H1 (cell line): ENCODE measurements at regions not wholly inside any gene's neighbourhood (a gene's known extent, or its start where the extent isn't known, plus 50 kb on each side); places are given as distances from the start of the nearest gene placed in this dataset.

Experiments
- CTCF ChIA-PET: fragments of 300-600 bp; sonication (Branson Sonifier 250); formaldehyde crosslinking; loops from one replicate; lab custom pipeline; 2021; ENCODE audit not compliant: partially characterized antibody; lab: Charles Lee
- POLR2A ChIA-PET: fragments of 300-600 bp; sonication (Branson Sonifier 250); formaldehyde crosslinking; loops from one replicate; lab custom pipeline; 2021; ENCODE audit warnings: inconsistent platforms; ENCODE audit not compliant: partially characterized antibody; lab: Charles Lee
- DNase-seq, 2 experiments: peaks; one replicate each; pipeline versions ENCODE4 v3.0.0 to v3.0.0-alpha.2; 2010 to 2022; ENCODE audit warnings: low spot score in 2 of 2, low read depth in 1 of 2, mixed read lengths in 1 of 2
- FAIRE-seq: peaks from 2 replicates; lab custom pipeline; 2011; peaks lifted over from hg19 to GRCh38; lab: Jason Lieb, UNC
- H2AFZ ChIP-seq: 2 replicates; pipeline ENCODE4 v1.8.1; 2012; ENCODE audit warnings: low read length, inconsistent platforms
- H2AK5ac ChIP-seq: 2 replicates; pipeline ENCODE4 v1.6.1; 2013; ENCODE audit warnings: low read depth, low read length
- H2BK120ac ChIP-seq: replicated peaks from 2 replicates; pipeline ENCODE3; 2013; ENCODE audit warnings: low read depth, low read length, inconsistent platforms
- H2BK12ac ChIP-seq: 2 replicates; pipeline ENCODE4 v1.6.1; 2013; ENCODE audit warnings: low read depth, low read length
- H2BK15ac ChIP-seq: 2 replicates; pipeline ENCODE4 v1.6.1; 2013; ENCODE audit warnings: low read length
- H2BK20ac ChIP-seq: 2 replicates; pipeline ENCODE4 v1.6.1; 2013; ENCODE audit warnings: low read length
- H2BK5ac ChIP-seq: 2 replicates; pipeline ENCODE4 v1.6.1; 2013; ENCODE audit warnings: low read depth, low read length
- H3K14ac ChIP-seq: 2 replicates; pipeline ENCODE4 v1.6.1; 2013; ENCODE audit warnings: inconsistent platforms; ENCODE audit not compliant: insufficient read length
- H3K18ac ChIP-seq: 2 replicates; pipeline ENCODE4 v1.6.1; 2013; ENCODE audit warnings: low read length; ENCODE audit errors: extremely low read depth
- H3K23ac ChIP-seq: 2 replicates; pipeline ENCODE4 v1.6.1; 2013; ENCODE audit warnings: inconsistent platforms; ENCODE audit not compliant: insufficient read length
- H3K23me2 ChIP-seq: 2 replicates; pipeline ENCODE4 v1.6.1; 2013; ENCODE audit warnings: low read depth, low read length
- H3K27ac ChIP-seq: 2 replicates; pipeline ENCODE4 v1.6.1; 2011; ENCODE audit warnings: low read depth, low read length, inconsistent platforms
- H3K27me3 ChIP-seq, 4 experiments: replicated peaks in 1 of 4; 1 replicate in 1 of 4; 2 replicates in 3 of 4; pipeline versions ENCODE4 v1.6.1 to v1.8.1; 2011 to 2013; ENCODE audit warnings: low read length in 3 of 4, mild to moderate bottlenecking in 3 of 4, inconsistent platforms in 2 of 4, mixed read lengths in 2 of 4, moderate library complexity in 1 of 4; ENCODE audit not compliant: control insufficient read depth in 3 of 4, insufficient read depth in 3 of 4; ENCODE audit errors: extremely low read depth in 1 of 4
- H3K36me3 ChIP-seq, 4 experiments: 2 replicates each; pipeline versions ENCODE4 v1.6.1 to v1.8.1; 2011 to 2013; ENCODE audit warnings: mild to moderate bottlenecking in 4 of 4, low read length in 3 of 4, moderate library complexity in 2 of 4, control low read depth in 1 of 4, inconsistent platforms in 1 of 4; ENCODE audit not compliant: insufficient read depth in 4 of 4, control insufficient read depth in 2 of 4
- H3K4ac ChIP-seq: replicated peaks from 2 replicates; pipeline ENCODE3; 2013; ENCODE audit warnings: low read length, low read depth, mixed read lengths, inconsistent platforms; ENCODE audit not compliant: insufficient read length
- H3K4me1 ChIP-seq, 4 experiments: replicated peaks in 1 of 4; 1 replicate in 1 of 4; 2 replicates in 3 of 4; pipeline versions ENCODE4 v1.6.1 to v1.8.1; 2011 to 2013; ENCODE audit warnings: low read length in 3 of 4, inconsistent platforms in 2 of 4, mixed read lengths in 1 of 4; ENCODE audit not compliant: insufficient read depth in 4 of 4, control insufficient read depth in 3 of 4
- H3K4me2 ChIP-seq, 2 experiments: 2 replicates each; pipeline versions ENCODE4 v1.6.1 to v1.8.1; 2011 to 2013; ENCODE audit warnings: low read depth in 2 of 2, low read length in 2 of 2, control low read depth in 1 of 2, inconsistent platforms in 1 of 2, mild to moderate bottlenecking in 1 of 2; ENCODE audit not compliant: insufficient read depth in 1 of 2
- H3K4me3 ChIP-seq, 4 experiments: fragments of 200-600, 300-600 bp in 1 of 4; sonication (generic), shearing (Covaris generic), sonication (Bioruptor Twin) in 1 of 4; 2 replicates each; pipeline versions ENCODE4 v1.5.1 to v1.8.1; 2011 to 2016; ENCODE audit warnings: low read length in 4 of 4, low read depth in 3 of 4, control low read depth in 2 of 4, inconsistent platforms in 2 of 4, mild to moderate bottlenecking in 2 of 4, mixed read lengths in 1 of 4, moderate library complexity in 1 of 4; ENCODE audit not compliant: insufficient read depth in 2 of 4; ENCODE audit errors: extremely low read depth in 1 of 4
- H3K56ac ChIP-seq: replicated peaks from 2 replicates; pipeline ENCODE3; 2013; ENCODE audit warnings: low read depth, mild to moderate bottlenecking, mixed read lengths, low read length, inconsistent platforms; ENCODE audit not compliant: insufficient read length
- H3K79me1 ChIP-seq: 2 replicates; pipeline ENCODE4 v1.6.1; 2013; ENCODE audit warnings: low read depth, low read length, control low read depth
- H3K79me2 ChIP-seq, 2 experiments: 2 replicates each; pipeline versions ENCODE4 v1.6.1 to v1.8.1; 2012 to 2013; ENCODE audit warnings: low read length in 2 of 2, mild to moderate bottlenecking in 2 of 2, inconsistent platforms in 1 of 2; ENCODE audit not compliant: insufficient read depth in 2 of 2, control insufficient read depth in 1 of 2
- H3K9ac ChIP-seq, 4 experiments: replicated peaks in 1 of 4; 1 replicate in 1 of 4; 2 replicates in 3 of 4; pipeline versions ENCODE4 v1.6.1 to v1.8.1; 2011 to 2013; ENCODE audit warnings: low read depth in 3 of 4, low read length in 3 of 4, control low read depth in 2 of 4, mild to moderate bottlenecking in 2 of 4, moderate library complexity in 2 of 4, inconsistent platforms in 1 of 4; ENCODE audit errors: extremely low read depth in 1 of 4
- H3K9me3 ChIP-seq, 2 experiments: 2 replicates each; pipeline versions ENCODE4 v1.6.1 to v1.8.1; 2012 to 2013; ENCODE audit warnings: mild to moderate bottlenecking in 2 of 2, moderate library complexity in 2 of 2, control low read depth in 1 of 2, inconsistent platforms in 1 of 2, low read depth in 1 of 2, low read length in 1 of 2, mixed read lengths in 1 of 2; ENCODE audit not compliant: insufficient read depth in 2 of 2
- H4K20me1 ChIP-seq, 2 experiments: replicated peaks in 1 of 2; 2 replicates each; pipeline versions ENCODE3 to v1.8.1; 2011 to 2013; ENCODE audit warnings: inconsistent platforms in 2 of 2, low read length in 2 of 2, mild to moderate bottlenecking in 1 of 2; ENCODE audit not compliant: insufficient read depth in 2 of 2, control insufficient read depth in 1 of 2
- H4K5ac ChIP-seq: 2 replicates; pipeline ENCODE4 v1.6.1; 2013; ENCODE audit warnings: low read length, low read depth, mixed read lengths, inconsistent platforms; ENCODE audit not compliant: insufficient read length
- H4K8ac ChIP-seq: 2 replicates; pipeline ENCODE4 v1.8.0; 2013; ENCODE audit warnings: mild to moderate bottlenecking, moderate library complexity, low read length, inconsistent platforms; ENCODE audit not compliant: insufficient read depth; ENCODE audit errors: extremely low read depth
- H4K91ac ChIP-seq: replicated peaks from 2 replicates; pipeline ENCODE3; 2013; ENCODE audit warnings: low read length, mixed read lengths, inconsistent platforms; ENCODE audit not compliant: insufficient read length
- ASH2L ChIP-seq: fragments of 200-600, 300-600 bp; sonication (generic); IDR thresholded peaks from one replicate; pipeline ENCODE4 v1.7.1; 2017; ENCODE audit warnings: low read length
- JUN ChIP-seq: IDR thresholded peaks from 2 replicates; pipeline ENCODE4 v1.6.1; 2011; ENCODE audit warnings: low read depth, mild to moderate bottlenecking, improper control_type of control experiment, low read length
- MAFK ChIP-seq: IDR thresholded peaks from 2 replicates; pipeline ENCODE4 v1.6.1; 2012; ENCODE audit warnings: low read depth, mild to moderate bottlenecking, improper control_type of control experiment, low read length
- PHF8 ChIP-seq: fragments of 200-600 bp; sonication (generic); conservative IDR thresholded peaks from 2 replicates; pipeline ENCODE4 v1.7.1; 2012; ENCODE audit warnings: low read depth, mild to moderate bottlenecking, inconsistent platforms, low read length, moderate library complexity
- RFX5 ChIP-seq: IDR thresholded peaks from 2 replicates; pipeline ENCODE4 v1.6.1; 2011; ENCODE audit warnings: low read depth, low read length, improper control_type of control experiment, borderline replicate concordance
- RNF2 ChIP-seq: fragments of 200-900, 300-1000 bp; sonication (generic); IDR thresholded peaks from 2 replicates; pipeline ENCODE4 v1.7.1; 2016; ENCODE audit warnings: borderline replicate concordance, low read depth, mild to moderate bottlenecking, antibody characterized with exemption, low read length; ENCODE audit not compliant: poor library complexity, severe bottlenecking; ENCODE audit errors: missing control alignments
- SIN3A ChIP-seq, 2 experiments: IDR thresholded peaks in 1 of 2; conservative IDR thresholded peaks in 1 of 2; 2 replicates each; pipeline ENCODE4 v1.6.1; 2011 to 2012; ENCODE audit warnings: low read length in 2 of 2, improper control_type of control experiment in 1 of 2, low read depth in 1 of 2, mild to moderate bottlenecking in 1 of 2
- SP1 ChIP-seq: IDR thresholded peaks from 2 replicates; pipeline ENCODE4 v1.6.1; 2011; ENCODE audit warnings: low read depth, low read length
- SP4 ChIP-seq: IDR thresholded peaks from 2 replicates; pipeline ENCODE4 v1.6.1; 2012; ENCODE audit warnings: low read length, inconsistent platforms
- YY1 ChIP-seq: IDR thresholded peaks from 2 replicates; pipeline ENCODE4 v1.6.1; 2011; ENCODE audit warnings: low read depth, mild to moderate bottlenecking, low read length
- ZNF274 ChIP-seq: IDR thresholded peaks from 2 replicates; pipeline ENCODE4 v1.7.0; 2012; ENCODE audit warnings: low read length, borderline replicate concordance; ENCODE audit errors: extremely low read depth
- WGBS, 2 experiments: shearing (Covaris generic) in 1 of 2; methylation state at CpG; one replicate each; pipeline versions ENCODE4 v1.1.6 to v1.1.7; 2013 to 2015; ENCODE audit warnings: low lambda C conversion rate in 2 of 2, mixed read lengths in 2 of 2, inconsistent platforms in 1 of 2, low coverage in 1 of 2, missing lambda C conversion rate in 1 of 2; ENCODE audit not compliant: insufficient replicate concordance in 2 of 2, insufficient coverage in 1 of 2, insufficient read length in 1 of 2; ENCODE audit errors: extremely low coverage in 1 of 2, missing lambda C conversion rate in 1 of 2; 5-methylcytosine and 5-hydroxymethylcytosine counted together
- TF ChIP-seq, protein P1 (sequence below): IDR thresholded peaks from 2 replicates; pipeline ENCODE4 v1.6.1; 2012; ENCODE audit warnings: inconsistent platforms
- TF ChIP-seq, protein P2 (sequence below): IDR thresholded peaks from 2 replicates; pipeline ENCODE4 v1.6.1; 2011; ENCODE audit warnings: low read length, improper control_type of control experiment

DNA sequence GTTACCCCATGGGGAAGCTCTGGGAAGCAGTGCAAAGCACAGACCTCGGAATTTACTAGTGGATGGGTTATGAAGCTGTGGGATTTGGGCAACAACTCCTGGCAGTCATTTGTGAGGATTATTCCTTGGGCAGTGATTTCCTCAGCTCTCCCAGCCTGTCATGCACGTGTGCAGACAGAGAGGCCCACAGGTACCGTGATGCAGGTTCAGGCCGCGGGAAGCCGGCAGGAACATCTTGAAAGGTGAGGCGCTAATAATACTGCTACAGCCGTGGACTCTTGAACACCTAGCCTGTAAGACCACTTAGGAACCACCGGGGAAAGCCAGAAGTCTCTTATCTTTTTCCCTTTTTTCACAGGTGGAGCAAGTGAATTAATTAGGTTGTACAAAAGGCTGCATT is 80.2 kb upstream of the CPHXL start:
- WGBS, 2 experiments, result 86% methylated on average over 9 of the region's 9 CpGs; no CpG with 5 or more reads in 1 of the 2 experiments
- Histone ChIP-seq H3K4me1 (no peaks in the 10 kb centered on the region), H3K4ac (no peak overlapping the region), H3K14ac (no peak overlapping the region), H3K4me3 (no peak overlapping the region), H2AFZ (no peak overlapping the region), H3K79me2 (no peaks in the 10 kb centered on the region), H2BK12ac (no peak overlapping the region), H3K36me3 (no peaks in the 10 kb centered on the region), H4K5ac (no peak overlapping the region), H4K8ac (no peak overlapping the region), H3K27me3 (peaks cover 0 to 4% (median 0%) of the 10 kb centered on the region in 4 experiments; a peak in 3 of 7 replicates), H3K23ac (no peak overlapping the region), H2BK20ac (no peak overlapping the region), H3K4me2 (no peak overlapping the region), H2BK5ac (no peak overlapping the region), H3K23me2 (no peaks in the 10 kb centered on the region; the same call in 1 of the 2 replicates), H3K18ac (no peak overlapping the region), H2BK120ac (no peak overlapping the region), H3K56ac (no peak overlapping the region), H3K9me3 (no peaks in the 10 kb centered on the region), H4K20me1 (no peaks in the 10 kb centered on the region), H2BK15ac (no peak overlapping the region), H4K91ac (no peak overlapping the region), H3K27ac (no peak overlapping the region), H3K9ac (no peak overlapping the region), H2AK5ac (no peak overlapping the region), H3K79me1 (no peaks in the 10 kb centered on the region)
- ChIA-PET POLR2A (no interaction called here), CTCF (interaction anchor here (1.2 to 1.4 kb wide), 2 partner anchors 301 to 459 kb away, joined by 3 read pairs; no protein-coding TSS in a partner anchor)
- no peak for DNase-seq
- no peak for TF ChIP-seq YY1
- TF ChIP-seq SP4, result no peak
- no peak for TF ChIP-seq JUN
- TF ChIP-seq, protein P1, sequence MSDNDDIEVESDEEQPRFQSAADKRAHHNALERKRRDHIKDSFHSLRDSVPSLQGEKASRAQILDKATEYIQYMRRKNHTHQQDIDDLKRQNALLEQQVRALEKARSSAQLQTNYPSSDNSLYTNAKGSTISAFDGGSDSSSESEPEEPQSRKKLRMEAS, result no peak
- no peak for TF ChIP-seq SIN3A (conservative IDR thresholded peaks at IDR 0.05 in 1 of 2, IDR thresholded peaks at IDR 0.05 in 1 of 2; ENCODE audit: low read depth in 1 of 2, low read length in 2 of 2)
- TF ChIP-seq SP1, result no peak
- no peak for TF ChIP-seq ASH2L
- no peak for TF ChIP-seq ZNF274
- TF ChIP-seq, protein P2, sequence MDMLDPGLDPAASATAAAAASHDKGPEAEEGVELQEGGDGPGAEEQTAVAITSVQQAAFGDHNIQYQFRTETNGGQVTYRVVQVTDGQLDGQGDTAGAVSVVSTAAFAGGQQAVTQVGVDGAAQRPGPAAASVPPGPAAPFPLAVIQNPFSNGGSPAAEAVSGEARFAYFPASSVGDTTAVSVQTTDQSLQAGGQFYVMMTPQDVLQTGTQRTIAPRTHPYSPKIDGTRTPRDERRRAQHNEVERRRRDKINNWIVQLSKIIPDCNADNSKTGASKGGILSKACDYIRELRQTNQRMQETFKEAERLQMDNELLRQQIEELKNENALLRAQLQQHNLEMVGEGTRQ, result no peak
- no peak for TF ChIP-seq RNF2
- TF ChIP-seq MAFK, result no peak
- TF ChIP-seq RFX5, result no peak
- TF ChIP-seq PHF8, result no peak
- no peak for FAIRE-seq
